DMS 273 treated with DMSO at 0.1 percent for 48 hours (cell line): ENCODE measurements at regions not wholly inside any gene's neighbourhood (a gene's known extent, or its start where the extent isn't known, plus 50 kb on each side); places are given as distances from the start of the nearest gene placed in this dataset.

Experiments used
- DNase-seq: peaks from one replicate; lab custom pipeline; 2025; lab: John Stamatoyannopoulos, UW

DNA sequence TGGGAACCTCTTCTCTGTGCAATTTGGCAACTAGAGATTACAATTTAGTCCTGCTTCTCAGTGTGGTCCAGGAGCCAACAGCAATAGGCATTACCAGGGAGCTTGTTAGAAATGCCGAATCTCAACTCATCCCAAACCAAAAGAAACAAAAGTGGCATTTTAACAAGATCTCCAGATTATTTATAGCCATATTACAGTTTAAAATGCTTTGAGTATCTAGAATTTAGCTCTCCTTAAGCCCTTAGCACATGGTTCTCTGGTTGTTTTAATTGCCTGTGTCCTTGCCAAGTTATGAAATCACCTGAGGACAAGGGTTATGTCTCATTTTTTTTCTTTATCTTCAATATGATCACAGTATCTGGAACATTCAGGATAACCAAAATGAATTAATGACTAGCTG is 51.6 kb upstream of the TAS2R1 start:
- DNase-seq = no peak
